ENCODE measurements at regions not wholly inside any gene's neighbourhood (a gene's known extent, or its start where the extent isn't known, plus 50 kb on each side); places are given as distances from the start of the nearest gene placed in this dataset.

- no peaks in the 10 kb centered on the region for H3K9me3 ChIP-seq
- no peaks in the 10 kb centered on the region for H3K36me3 ChIP-seq
- intact Hi-C loops (cut with DNase I): no loop called here
- H3K4me3 ChIP-seq: no peak overlapping the region
- H3K27me3 ChIP-seq: no peaks in the 10 kb centered on the region
- 89 to 96% (median 95%) methylated on average over 3 of the region's 3 CpGs for WGBS, 3 donors
- H3K27ac ChIP-seq: no peak overlapping the region
- H3K4me1 ChIP-seq (ENCODE audit: insufficient read depth): no peaks in the 10 kb centered on the region
- DNase-seq: no peak
- TF ChIP-seq POLR2A (IDR thresholded peaks at IDR 0.05): no peak
- TF ChIP-seq EP300 (IDR thresholded peaks at IDR 0.05): no peak
- no peak for TF ChIP-seq CTCF (IDR thresholded peaks at IDR 0.05)
Measured at GRCh38 chr5:92977846-92978540, 603.0 kb downstream of the NR2F1-AS1 start.

GRCh38 chr5:92976156-92976555 is 604.9 kb downstream of the NR2F1-AS1 start:
- H3K9me3 ChIP-seq: no peaks in the 10 kb centered on the region
- no peak for DNase-seq
- intact Hi-C loops (cut with DNase I): no loop called here
- no peak overlapping the region for H3K4me3 ChIP-seq
- no peaks in the 10 kb centered on the region for H3K36me3 ChIP-seq
- H3K4me1 ChIP-seq (ENCODE audit: insufficient read depth): no peaks in the 10 kb centered on the region
- TF ChIP-seq POLR2A (IDR thresholded peaks at IDR 0.05) (no peak), EP300 (IDR thresholded peaks at IDR 0.05) (no peak), CTCF (IDR thresholded peaks at IDR 0.05) (no peak)
- WGBS, 3 donors: 86 to 92% (median 87%) methylated on average over 1 of the region's 1 CpG
- H3K27me3 ChIP-seq: no peaks in the 10 kb centered on the region
- no peak overlapping the region for H3K27ac ChIP-seq

- no peaks in the 10 kb centered on the region for H3K27me3 ChIP-seq
- TF ChIP-seq POLR2A (IDR thresholded peaks at IDR 0.05) (no peak), CTCF (IDR thresholded peaks at IDR 0.05) (no peak), EP300 (IDR thresholded peaks at IDR 0.05) (no peak)
- H3K9me3 ChIP-seq: no peaks in the 10 kb centered on the region
- no peak overlapping the region for H3K4me3 ChIP-seq
- no peak overlapping the region for H3K27ac ChIP-seq
- WGBS, 3 donors: 60 to 69% (median 64%) methylated on average over 2 of the region's 2 CpGs
- DNase-seq: no peak
- no peaks in the 10 kb centered on the region for H3K36me3 ChIP-seq
- intact Hi-C loops (cut with DNase I): no loop called here
- no peaks in the 10 kb centered on the region for H3K4me1 ChIP-seq (ENCODE audit: insufficient read depth)
Measured at GRCh38 chr5:92969781-92970237, 611.2 kb downstream of the NR2F1-AS1 start.

GRCh38 chr5:92969191-92969780 is 611.7 kb downstream of the NR2F1-AS1 start:
- intact Hi-C loops (cut with DNase I): no loop called here
- H3K36me3 ChIP-seq: no peaks in the 10 kb centered on the region
- H3K27ac ChIP-seq: no peak overlapping the region
- TF ChIP-seq CTCF (IDR thresholded peaks at IDR 0.05): no peak
- no peak for TF ChIP-seq EP300 (IDR thresholded peaks at IDR 0.05)
- TF ChIP-seq POLR2A (IDR thresholded peaks at IDR 0.05): no peak
- H3K9me3 ChIP-seq: no peaks in the 10 kb centered on the region
- H3K27me3 ChIP-seq: no peaks in the 10 kb centered on the region
- no peaks in the 10 kb centered on the region for H3K4me1 ChIP-seq (ENCODE audit: insufficient read depth)
- 86 to 95% (median 93%) methylated on average over 5 of the region's 5 CpGs for WGBS, 3 donors
- no peak for DNase-seq
- H3K4me3 ChIP-seq: no peak overlapping the region
